H1 (cell line): ENCODE measurements at regions not wholly inside any gene's neighbourhood (a gene's known extent, or its start where the extent isn't known, plus 50 kb on each side); places are given as distances from the start of the nearest gene placed in this dataset.

Experiments
- CBX8 ChIP-seq: fragments of 300-800, 300-1000 bp; sonication (generic); IDR thresholded peaks from 2 replicates; pipeline ENCODE4 v1.7.1; 2016; ENCODE audit warnings: low read depth, low read length, borderline replicate concordance
- SP1 ChIP-seq: IDR thresholded peaks from 2 replicates; pipeline ENCODE4 v1.6.1; 2011; ENCODE audit warnings: low read depth, low read length
- TEAD4 ChIP-seq: IDR thresholded peaks from 2 replicates; pipeline ENCODE4 v1.6.1; 2012; ENCODE audit warnings: low read depth, low read length, inconsistent platforms, mixed read lengths
- TF ChIP-seq, protein P1 (sequence below): fragments of 300-600 bp; sonication (generic); IDR thresholded peaks from 2 replicates; pipeline ENCODE4 v1.7.1; 2012; ENCODE audit warnings: low read length, moderate library complexity, mild to moderate bottlenecking, inconsistent platforms; ENCODE audit not compliant: insufficient replicate concordance
- TF ChIP-seq, protein P2 (sequence below): IDR thresholded peaks from 2 replicates; pipeline ENCODE4 v1.6.1; 2012; ENCODE audit warnings: inconsistent platforms
- TF ChIP-seq, protein P3 (sequence below), 3 experiments: IDR thresholded peaks; 1 replicate in 2 of 3; 2 replicates in 1 of 3; pipeline versions ENCODE4 v1.5.1 to v1.6.1; 2011; ENCODE audit warnings: low read length in 3 of 3, mild to moderate bottlenecking in 3 of 3, inconsistent platforms in 2 of 3, low read depth in 1 of 3, moderate library complexity in 1 of 3; ENCODE audit not compliant: insufficient read depth in 1 of 3; ENCODE audit errors: control extremely low read depth in 1 of 3

DNA sequence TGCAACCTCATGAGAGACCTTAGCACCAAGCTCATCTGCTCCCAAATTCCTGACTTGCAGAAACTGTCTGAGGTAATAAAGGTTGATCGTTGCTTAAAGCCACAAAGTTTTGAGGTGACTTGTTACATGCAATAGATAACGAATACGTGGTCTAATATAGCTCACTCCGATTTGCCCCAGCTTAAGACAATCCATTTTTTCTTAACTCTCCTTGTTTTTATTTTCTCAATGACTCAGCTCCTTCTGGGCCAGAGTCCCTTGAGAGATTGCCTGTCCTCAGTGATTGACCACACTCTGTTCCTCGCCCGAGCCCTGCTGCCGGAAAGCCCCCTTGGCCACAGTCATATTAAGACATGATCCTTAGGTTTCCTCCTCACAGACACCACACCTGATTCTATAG is 63.7 kb upstream of the FANCC start:
- TF ChIP-seq CBX8 (no peak), SP1 (no peak), TEAD4 (no peak)
- TF ChIP-seq, protein P1, sequence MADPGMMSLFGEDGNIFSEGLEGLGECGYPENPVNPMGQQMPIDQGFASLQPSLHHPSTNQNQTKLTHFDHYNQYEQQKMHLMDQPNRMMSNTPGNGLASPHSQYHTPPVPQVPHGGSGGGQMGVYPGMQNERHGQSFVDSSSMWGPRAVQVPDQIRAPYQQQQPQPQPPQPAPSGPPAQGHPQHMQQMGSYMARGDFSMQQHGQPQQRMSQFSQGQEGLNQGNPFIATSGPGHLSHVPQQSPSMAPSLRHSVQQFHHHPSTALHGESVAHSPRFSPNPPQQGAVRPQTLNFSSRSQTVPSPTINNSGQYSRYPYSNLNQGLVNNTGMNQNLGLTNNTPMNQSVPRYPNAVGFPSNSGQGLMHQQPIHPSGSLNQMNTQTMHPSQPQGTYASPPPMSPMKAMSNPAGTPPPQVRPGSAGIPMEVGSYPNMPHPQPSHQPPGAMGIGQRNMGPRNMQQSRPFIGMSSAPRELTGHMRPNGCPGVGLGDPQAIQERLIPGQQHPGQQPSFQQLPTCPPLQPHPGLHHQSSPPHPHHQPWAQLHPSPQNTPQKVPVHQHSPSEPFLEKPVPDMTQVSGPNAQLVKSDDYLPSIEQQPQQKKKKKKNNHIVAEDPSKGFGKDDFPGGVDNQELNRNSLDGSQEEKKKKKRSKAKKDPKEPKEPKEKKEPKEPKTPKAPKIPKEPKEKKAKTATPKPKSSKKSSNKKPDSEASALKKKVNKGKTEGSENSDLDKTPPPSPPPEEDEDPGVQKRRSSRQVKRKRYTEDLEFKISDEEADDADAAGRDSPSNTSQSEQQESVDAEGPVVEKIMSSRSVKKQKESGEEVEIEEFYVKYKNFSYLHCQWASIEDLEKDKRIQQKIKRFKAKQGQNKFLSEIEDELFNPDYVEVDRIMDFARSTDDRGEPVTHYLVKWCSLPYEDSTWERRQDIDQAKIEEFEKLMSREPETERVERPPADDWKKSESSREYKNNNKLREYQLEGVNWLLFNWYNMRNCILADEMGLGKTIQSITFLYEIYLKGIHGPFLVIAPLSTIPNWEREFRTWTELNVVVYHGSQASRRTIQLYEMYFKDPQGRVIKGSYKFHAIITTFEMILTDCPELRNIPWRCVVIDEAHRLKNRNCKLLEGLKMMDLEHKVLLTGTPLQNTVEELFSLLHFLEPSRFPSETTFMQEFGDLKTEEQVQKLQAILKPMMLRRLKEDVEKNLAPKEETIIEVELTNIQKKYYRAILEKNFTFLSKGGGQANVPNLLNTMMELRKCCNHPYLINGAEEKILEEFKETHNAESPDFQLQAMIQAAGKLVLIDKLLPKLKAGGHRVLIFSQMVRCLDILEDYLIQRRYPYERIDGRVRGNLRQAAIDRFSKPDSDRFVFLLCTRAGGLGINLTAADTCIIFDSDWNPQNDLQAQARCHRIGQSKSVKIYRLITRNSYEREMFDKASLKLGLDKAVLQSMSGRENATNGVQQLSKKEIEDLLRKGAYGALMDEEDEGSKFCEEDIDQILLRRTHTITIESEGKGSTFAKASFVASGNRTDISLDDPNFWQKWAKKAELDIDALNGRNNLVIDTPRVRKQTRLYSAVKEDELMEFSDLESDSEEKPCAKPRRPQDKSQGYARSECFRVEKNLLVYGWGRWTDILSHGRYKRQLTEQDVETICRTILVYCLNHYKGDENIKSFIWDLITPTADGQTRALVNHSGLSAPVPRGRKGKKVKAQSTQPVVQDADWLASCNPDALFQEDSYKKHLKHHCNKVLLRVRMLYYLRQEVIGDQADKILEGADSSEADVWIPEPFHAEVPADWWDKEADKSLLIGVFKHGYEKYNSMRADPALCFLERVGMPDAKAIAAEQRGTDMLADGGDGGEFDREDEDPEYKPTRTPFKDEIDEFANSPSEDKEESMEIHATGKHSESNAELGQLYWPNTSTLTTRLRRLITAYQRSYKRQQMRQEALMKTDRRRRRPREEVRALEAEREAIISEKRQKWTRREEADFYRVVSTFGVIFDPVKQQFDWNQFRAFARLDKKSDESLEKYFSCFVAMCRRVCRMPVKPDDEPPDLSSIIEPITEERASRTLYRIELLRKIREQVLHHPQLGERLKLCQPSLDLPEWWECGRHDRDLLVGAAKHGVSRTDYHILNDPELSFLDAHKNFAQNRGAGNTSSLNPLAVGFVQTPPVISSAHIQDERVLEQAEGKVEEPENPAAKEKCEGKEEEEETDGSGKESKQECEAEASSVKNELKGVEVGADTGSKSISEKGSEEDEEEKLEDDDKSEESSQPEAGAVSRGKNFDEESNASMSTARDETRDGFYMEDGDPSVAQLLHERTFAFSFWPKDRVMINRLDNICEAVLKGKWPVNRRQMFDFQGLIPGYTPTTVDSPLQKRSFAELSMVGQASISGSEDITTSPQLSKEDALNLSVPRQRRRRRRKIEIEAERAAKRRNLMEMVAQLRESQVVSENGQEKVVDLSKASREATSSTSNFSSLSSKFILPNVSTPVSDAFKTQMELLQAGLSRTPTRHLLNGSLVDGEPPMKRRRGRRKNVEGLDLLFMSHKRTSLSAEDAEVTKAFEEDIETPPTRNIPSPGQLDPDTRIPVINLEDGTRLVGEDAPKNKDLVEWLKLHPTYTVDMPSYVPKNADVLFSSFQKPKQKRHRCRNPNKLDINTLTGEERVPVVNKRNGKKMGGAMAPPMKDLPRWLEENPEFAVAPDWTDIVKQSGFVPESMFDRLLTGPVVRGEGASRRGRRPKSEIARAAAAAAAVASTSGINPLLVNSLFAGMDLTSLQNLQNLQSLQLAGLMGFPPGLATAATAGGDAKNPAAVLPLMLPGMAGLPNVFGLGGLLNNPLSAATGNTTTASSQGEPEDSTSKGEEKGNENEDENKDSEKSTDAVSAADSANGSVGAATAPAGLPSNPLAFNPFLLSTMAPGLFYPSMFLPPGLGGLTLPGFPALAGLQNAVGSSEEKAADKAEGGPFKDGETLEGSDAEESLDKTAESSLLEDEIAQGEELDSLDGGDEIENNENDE, result no peak
- TF ChIP-seq, protein P2, sequence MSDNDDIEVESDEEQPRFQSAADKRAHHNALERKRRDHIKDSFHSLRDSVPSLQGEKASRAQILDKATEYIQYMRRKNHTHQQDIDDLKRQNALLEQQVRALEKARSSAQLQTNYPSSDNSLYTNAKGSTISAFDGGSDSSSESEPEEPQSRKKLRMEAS, result no peak
- TF ChIP-seq, protein P3, sequence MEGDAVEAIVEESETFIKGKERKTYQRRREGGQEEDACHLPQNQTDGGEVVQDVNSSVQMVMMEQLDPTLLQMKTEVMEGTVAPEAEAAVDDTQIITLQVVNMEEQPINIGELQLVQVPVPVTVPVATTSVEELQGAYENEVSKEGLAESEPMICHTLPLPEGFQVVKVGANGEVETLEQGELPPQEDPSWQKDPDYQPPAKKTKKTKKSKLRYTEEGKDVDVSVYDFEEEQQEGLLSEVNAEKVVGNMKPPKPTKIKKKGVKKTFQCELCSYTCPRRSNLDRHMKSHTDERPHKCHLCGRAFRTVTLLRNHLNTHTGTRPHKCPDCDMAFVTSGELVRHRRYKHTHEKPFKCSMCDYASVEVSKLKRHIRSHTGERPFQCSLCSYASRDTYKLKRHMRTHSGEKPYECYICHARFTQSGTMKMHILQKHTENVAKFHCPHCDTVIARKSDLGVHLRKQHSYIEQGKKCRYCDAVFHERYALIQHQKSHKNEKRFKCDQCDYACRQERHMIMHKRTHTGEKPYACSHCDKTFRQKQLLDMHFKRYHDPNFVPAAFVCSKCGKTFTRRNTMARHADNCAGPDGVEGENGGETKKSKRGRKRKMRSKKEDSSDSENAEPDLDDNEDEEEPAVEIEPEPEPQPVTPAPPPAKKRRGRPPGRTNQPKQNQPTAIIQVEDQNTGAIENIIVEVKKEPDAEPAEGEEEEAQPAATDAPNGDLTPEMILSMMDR (IDR thresholded peaks at IDR 0.05; ENCODE audit: control extremely low read depth in 1 of 3, insufficient read depth in 1 of 3, low read depth in 1 of 3, low read length in 3 of 3), result no peak
